SK-N-SH (cell line): ENCODE measurements at regions not wholly inside any gene's neighbourhood (a gene's known extent, or its start where the extent isn't known, plus 50 kb on each side); places are given as distances from the start of the nearest gene placed in this dataset.

ENCODE experiments used
- CTCF ChIA-PET: fragments of 300-600, 350-600 bp; formaldehyde crosslinking; extraction: SDS; loops from one replicate; lab custom pipeline; 2021; lab: Yijun Ruan, JAX
- POLR2A ChIA-PET: fragments of 350-600 bp; sonication (Branson Sonifier 250); formaldehyde crosslinking; extraction: SDS; loops from one replicate; lab custom pipeline; 2020; ENCODE audit warnings: antibody characterized with exemption, inconsistent platforms; lab: Yijun Ruan, JAX
- DNase-seq: peaks from one replicate; pipeline ENCODE4 v3.0.0; 2012
- H2AFZ ChIP-seq: fragments of 200-600 bp; sonication (generic); 2 replicates; pipeline ENCODE4 v1.8.1; 2016; ENCODE audit warnings: antibody characterized with exemption, mild to moderate bottlenecking, low read depth
- H3F3A ChIP-seq: fragments of 200-600 bp; sonication (generic); replicated peaks from 2 replicates; pipeline ENCODE3; 2016; ENCODE audit warnings: antibody characterized with exemption, mild to moderate bottlenecking; ENCODE audit not compliant: insufficient read depth
- H3K27ac ChIP-seq, 2 experiments: fragments of 200-500 bp in 1 of 2; fragments of 200-600 bp in 1 of 2; sonication (Bioruptor generic) in 1 of 2; sonication (generic), shearing (Covaris generic) in 1 of 2; 2 replicates each; pipeline versions ENCODE4 v1.5.1 to v1.6.1; 2014 to 2016; ENCODE audit warnings: low read depth in 2 of 2, inconsistent platforms in 1 of 2, low read length in 1 of 2, mild to moderate bottlenecking in 1 of 2, mixed read lengths in 1 of 2
- H3K27me3 ChIP-seq: fragments of 200-600 bp; sonication (generic), shearing (Covaris generic); 2 replicates; pipeline ENCODE4 v1.6.1; 2016; ENCODE audit warnings: mixed run types; ENCODE audit not compliant: insufficient read depth
- H3K36me3 ChIP-seq, 2 experiments: fragments of 200-500 bp in 1 of 2; fragments of 200-600 bp in 1 of 2; sonication (Bioruptor generic) in 1 of 2; sonication (generic) in 1 of 2; replicated peaks in 1 of 2; 2 replicates each; pipeline versions ENCODE3 to v1.5.1; 2014 to 2016; ENCODE audit warnings: low read length in 1 of 2, mild to moderate bottlenecking in 1 of 2; ENCODE audit not compliant: insufficient read depth in 2 of 2, control insufficient read depth in 1 of 2
- H3K4me1 ChIP-seq, 2 experiments: fragments of 200-500 bp in 1 of 2; fragments of 200-600 bp in 1 of 2; sonication (Bioruptor generic) in 1 of 2; sonication (generic), shearing (Covaris generic) in 1 of 2; 2 replicates each; pipeline versions ENCODE4 v1.5.1 to v1.6.1; 2014 to 2016; ENCODE audit warnings: low read depth in 1 of 2, low read length in 1 of 2, mixed run types in 1 of 2; ENCODE audit not compliant: insufficient read depth in 2 of 2, control insufficient read depth in 1 of 2
- H3K4me2 ChIP-seq: fragments of 200-600 bp; sonication (generic), shearing (Covaris generic); 2 replicates; pipeline ENCODE4 v1.6.1; 2017; ENCODE audit warnings: mixed run types
- H3K4me3 ChIP-seq, 2 experiments: fragments of 200-500 bp in 1 of 2; fragments of 200-600 bp in 1 of 2; sonication (Bioruptor generic) in 1 of 2; sonication (generic), shearing (Covaris generic) in 1 of 2; 2 replicates each; pipeline versions ENCODE4 v1.5.1 to v1.8.1; 2014 to 2016; ENCODE audit warnings: low read depth in 2 of 2, inconsistent platforms in 1 of 2, low read length in 1 of 2, mild to moderate bottlenecking in 1 of 2, mixed read lengths in 1 of 2, moderate library complexity in 1 of 2
- H3K79me2 ChIP-seq: fragments of 200-600 bp; sonication (generic); 2 replicates; pipeline ENCODE4 v1.8.1; 2017; ENCODE audit warnings: mild to moderate bottlenecking; ENCODE audit not compliant: insufficient read depth
- H3K9ac ChIP-seq: fragments of 200-600 bp; sonication (generic); 2 replicates; pipeline ENCODE4 v1.6.1; 2017; ENCODE audit warnings: mixed run types
- H3K9me2 ChIP-seq: fragments of 200-600 bp; sonication (generic); 2 replicates; pipeline ENCODE4 v1.6.1; 2017; ENCODE audit warnings: mixed run types
- H3K9me3 ChIP-seq: fragments of 200-600 bp; sonication (generic); 2 replicates; pipeline ENCODE4 v1.6.1; 2017; ENCODE audit warnings: mixed run types, mild to moderate bottlenecking, moderate library complexity
- H4K20me1 ChIP-seq: fragments of 200-600 bp; sonication (generic); 2 replicates; pipeline ENCODE4 v1.6.1; 2017; ENCODE audit warnings: mild to moderate bottlenecking, mixed run types; ENCODE audit not compliant: insufficient read depth
- ELF1 ChIP-seq: IDR thresholded peaks from 2 replicates; pipeline ENCODE4 v1.4.0; 2012
- EP300 ChIP-seq, 2 experiments: IDR thresholded peaks; 2 replicates each; pipeline versions ENCODE4 v1.4.0 to v1.6.1; 2012; ENCODE audit warnings: borderline replicate concordance in 1 of 2, low read depth in 1 of 2, low read length in 1 of 2
- GABPA ChIP-seq: IDR thresholded peaks from 2 replicates; pipeline ENCODE4 v1.4.0; 2012; ENCODE audit warnings: low read depth, mild to moderate bottlenecking
- MEF2A ChIP-seq: IDR thresholded peaks from 2 replicates; pipeline ENCODE4 v1.4.0; 2012; ENCODE audit warnings: low read depth, borderline replicate concordance
- NFIC ChIP-seq: IDR thresholded peaks from 2 replicates; pipeline ENCODE4 v1.4.0; 2012; ENCODE audit warnings: borderline replicate concordance
- NRF1 ChIP-seq: IDR thresholded peaks from 2 replicates; pipeline ENCODE4 v1.6.1; 2012; ENCODE audit warnings: low read depth, mild to moderate bottlenecking, low read length
- POLR2AphosphoS5 ChIP-seq: IDR thresholded peaks from 2 replicates; pipeline ENCODE4 v1.6.1; 2012; ENCODE audit warnings: low read depth, low read length
- RAD21 ChIP-seq: IDR thresholded peaks from 2 replicates; pipeline ENCODE4 v1.6.1; 2012; ENCODE audit warnings: mild to moderate bottlenecking, low read length
- RCOR1 ChIP-seq: fragments of 150-350 bp; IDR thresholded peaks from 2 replicates; pipeline ENCODE4 v1.6.1; 2017; ENCODE audit warnings: antibody characterized with exemption, low read length
- RFX5 ChIP-seq: IDR thresholded peaks from 2 replicates; pipeline ENCODE4 v1.6.1; 2012; ENCODE audit warnings: mild to moderate bottlenecking, improper control_type of control experiment, low read length
- SIN3A ChIP-seq: IDR thresholded peaks from 2 replicates; pipeline ENCODE4 v1.6.1; 2012; ENCODE audit warnings: low read depth, mild to moderate bottlenecking, low read length, moderate library complexity, borderline replicate concordance
- SMC3 ChIP-seq: IDR thresholded peaks from 2 replicates; pipeline ENCODE4 v1.6.1; 2012; ENCODE audit warnings: low read depth, low read length, improper control_type of control experiment
- TAF1 ChIP-seq: IDR thresholded peaks from 2 replicates; pipeline ENCODE4 v1.6.1; 2012; ENCODE audit warnings: low read depth, mild to moderate bottlenecking, low read length, moderate library complexity, borderline replicate concordance
- TCF12 ChIP-seq: IDR thresholded peaks from 2 replicates; pipeline ENCODE4 v1.4.0; 2012
- TEAD4 ChIP-seq: IDR thresholded peaks from 2 replicates; pipeline ENCODE4 v1.4.0; 2012; ENCODE audit warnings: mild to moderate bottlenecking, borderline replicate concordance; ENCODE audit not compliant: insufficient read depth
- YY1 ChIP-seq: IDR thresholded peaks from 2 replicates; pipeline ENCODE4 v1.4.0; 2012; ENCODE audit warnings: low read depth, mild to moderate bottlenecking
- WGBS: methylation state at CpG from one replicate; pipeline ENCODE4 v1.1.6; 2017; ENCODE audit warnings: low lambda C conversion rate; 5-methylcytosine and 5-hydroxymethylcytosine counted together
- TF ChIP-seq, protein P1 (sequence below): IDR thresholded peaks from 2 replicates; pipeline ENCODE4 v1.4.0; 2012; ENCODE audit warnings: low read depth
- TF ChIP-seq, protein P2 (sequence below): fragments of 150-350 bp; IDR thresholded peaks from 2 replicates; pipeline ENCODE4 v1.6.1; 2017; ENCODE audit warnings: antibody characterized with exemption, low read length, low read depth, borderline replicate concordance
- TF ChIP-seq, protein P3 (sequence below): IDR thresholded peaks from 2 replicates; pipeline ENCODE4 v1.4.0; 2012; ENCODE audit warnings: low read depth, borderline replicate concordance
- TF ChIP-seq, protein P4 (sequence below): fragments of 200-600 bp; sonication (generic); IDR thresholded peaks from 2 replicates; pipeline ENCODE4 v1.6.1; 2017; ENCODE audit warnings: antibody characterized with exemption, mild to moderate bottlenecking, moderate library complexity
- TF ChIP-seq, protein P5 (sequence below): IDR thresholded peaks from 2 replicates; pipeline ENCODE4; 2012

DNA sequence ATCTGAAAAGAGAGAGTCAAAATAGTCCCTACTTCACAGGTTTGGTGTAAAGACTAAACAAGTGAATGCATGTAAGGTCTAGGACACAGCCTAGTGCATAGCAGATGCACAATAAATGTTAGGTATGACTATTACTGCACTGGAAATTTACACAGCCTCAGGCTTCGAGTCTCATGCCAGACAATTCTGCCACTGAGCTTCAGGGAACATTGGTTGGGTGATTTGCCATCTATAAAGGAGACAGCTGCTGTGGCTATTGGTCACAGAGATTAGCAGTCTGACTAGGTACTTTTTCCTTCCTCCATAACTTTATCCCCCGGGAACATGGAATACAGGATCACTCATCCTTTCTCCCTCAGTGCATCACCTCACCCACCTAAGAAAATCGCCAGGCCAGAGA, 89.2 kb downstream of the FAM124B start:
- H3K4me2 ChIP-seq: no peak overlapping the region
- H2AFZ ChIP-seq: no peak overlapping the region
- no peaks in the 10 kb centered on the region; a peak in 1 of 4 replicates for H3K4me1 ChIP-seq
- 63% methylated on average over 3 of the region's 3 CpGs for WGBS
- no peak overlapping the region for H3K27ac ChIP-seq
- no peaks in the 10 kb centered on the region for H3K9me3 ChIP-seq
- no peak for DNase-seq
- ChIA-PET CTCF (interaction anchor here (2.1 kb wide), 1 partner anchor 28 kb away, joined by 6 read pairs; no protein-coding TSS in a partner anchor), POLR2A (no interaction called here)
- no peak overlapping the region for H3K4me3 ChIP-seq
- no peaks in the 10 kb centered on the region for H4K20me1 ChIP-seq
- no peaks in the 10 kb centered on the region for H3K79me2 ChIP-seq
- no peak overlapping the region for H3K9ac ChIP-seq
- H3K9me2 ChIP-seq: no peaks in the 10 kb centered on the region
- no peaks in the 10 kb centered on the region for H3K36me3 ChIP-seq
- no peaks in the 10 kb centered on the region for H3F3A ChIP-seq
- TF ChIP-seq, protein P1, sequence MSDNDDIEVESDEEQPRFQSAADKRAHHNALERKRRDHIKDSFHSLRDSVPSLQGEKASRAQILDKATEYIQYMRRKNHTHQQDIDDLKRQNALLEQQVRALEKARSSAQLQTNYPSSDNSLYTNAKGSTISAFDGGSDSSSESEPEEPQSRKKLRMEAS: no peak
- no peak for TF ChIP-seq SIN3A
- TF ChIP-seq GABPA: no peak
- TF ChIP-seq YY1: no peak
- TF ChIP-seq, protein P2, sequence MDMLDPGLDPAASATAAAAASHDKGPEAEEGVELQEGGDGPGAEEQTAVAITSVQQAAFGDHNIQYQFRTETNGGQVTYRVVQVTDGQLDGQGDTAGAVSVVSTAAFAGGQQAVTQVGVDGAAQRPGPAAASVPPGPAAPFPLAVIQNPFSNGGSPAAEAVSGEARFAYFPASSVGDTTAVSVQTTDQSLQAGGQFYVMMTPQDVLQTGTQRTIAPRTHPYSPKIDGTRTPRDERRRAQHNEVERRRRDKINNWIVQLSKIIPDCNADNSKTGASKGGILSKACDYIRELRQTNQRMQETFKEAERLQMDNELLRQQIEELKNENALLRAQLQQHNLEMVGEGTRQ: no peak
- TF ChIP-seq, protein P3, sequence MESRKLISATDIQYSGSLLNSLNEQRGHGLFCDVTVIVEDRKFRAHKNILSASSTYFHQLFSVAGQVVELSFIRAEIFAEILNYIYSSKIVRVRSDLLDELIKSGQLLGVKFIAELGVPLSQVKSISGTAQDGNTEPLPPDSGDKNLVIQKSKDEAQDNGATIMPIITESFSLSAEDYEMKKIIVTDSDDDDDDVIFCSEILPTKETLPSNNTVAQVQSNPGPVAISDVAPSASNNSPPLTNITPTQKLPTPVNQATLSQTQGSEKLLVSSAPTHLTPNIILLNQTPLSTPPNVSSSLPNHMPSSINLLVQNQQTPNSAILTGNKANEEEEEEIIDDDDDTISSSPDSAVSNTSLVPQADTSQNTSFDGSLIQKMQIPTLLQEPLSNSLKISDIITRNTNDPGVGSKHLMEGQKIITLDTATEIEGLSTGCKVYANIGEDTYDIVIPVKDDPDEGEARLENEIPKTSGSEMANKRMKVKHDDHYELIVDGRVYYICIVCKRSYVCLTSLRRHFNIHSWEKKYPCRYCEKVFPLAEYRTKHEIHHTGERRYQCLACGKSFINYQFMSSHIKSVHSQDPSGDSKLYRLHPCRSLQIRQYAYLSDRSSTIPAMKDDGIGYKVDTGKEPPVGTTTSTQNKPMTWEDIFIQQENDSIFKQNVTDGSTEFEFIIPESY: no peak
- no peak for TF ChIP-seq ELF1
- no peak for TF ChIP-seq EP300 (IDR thresholded peaks at IDR 0.05; ENCODE audit: borderline replicate concordance in 1 of 2, low read depth in 1 of 2, low read length in 1 of 2)
- TF ChIP-seq TAF1: no peak
- TF ChIP-seq RFX5: no peak
- TF ChIP-seq NFIC: no peak
- no peak for TF ChIP-seq RCOR1
- no peak for TF ChIP-seq NRF1
- TF ChIP-seq MEF2A: no peak
- no peaks in the 10 kb centered on the region; the same call in 1 of the 2 replicates for H3K27me3 ChIP-seq

DNA sequence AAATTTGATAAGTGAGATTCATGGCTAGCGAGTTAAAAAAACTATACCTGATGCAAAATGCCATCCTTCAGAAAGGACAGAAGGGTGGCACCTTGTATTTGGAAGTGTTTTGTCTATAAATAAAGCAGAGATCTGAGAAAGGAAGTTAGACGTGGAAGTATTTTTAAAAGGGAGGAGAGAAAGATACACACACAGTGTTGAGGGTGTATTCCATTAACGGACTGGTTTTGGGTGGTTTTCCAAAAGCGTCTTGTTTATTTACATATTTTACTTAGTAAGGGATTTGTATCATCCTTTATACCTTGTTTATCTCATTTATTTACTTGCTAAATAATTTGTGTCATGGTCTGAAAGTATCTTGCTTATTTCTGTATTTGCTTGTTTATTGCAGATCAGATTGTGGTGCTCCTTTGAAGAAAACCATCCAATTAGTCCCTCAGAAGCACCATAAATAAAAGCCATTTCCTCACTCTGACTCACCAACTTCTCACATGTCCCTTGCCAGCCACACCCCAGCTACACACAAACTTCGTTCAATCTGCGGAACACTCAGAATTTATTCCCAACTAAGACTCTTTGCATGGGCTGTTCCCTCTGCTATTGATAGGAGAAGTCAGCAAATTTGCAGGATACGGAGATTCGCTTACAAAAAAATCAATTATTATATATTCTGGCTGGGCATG, 90.8 kb downstream of the FAM124B start:
- no peaks in the 10 kb centered on the region for H3K79me2 ChIP-seq
- no peaks in the 10 kb centered on the region for H3K36me3 ChIP-seq
- ChIA-PET CTCF (interaction anchor here (0.5 kb wide), 1 partner anchor 339 kb away, joined by 3 read pairs; no protein-coding TSS in a partner anchor), POLR2A (no interaction called here)
- no peaks in the 10 kb centered on the region for H3F3A ChIP-seq
- WGBS: 69% methylated on average over 8 of the region's 8 CpGs
- H4K20me1 ChIP-seq: no peaks in the 10 kb centered on the region
- H2AFZ ChIP-seq: no peak overlapping the region
- no peak overlapping the region for H3K27ac ChIP-seq
- H3K27me3 ChIP-seq: no peaks in the 10 kb centered on the region; the same call in 1 of the 2 replicates
- H3K9me2 ChIP-seq: no peaks in the 10 kb centered on the region
- H3K4me1 ChIP-seq: no peaks in the 10 kb centered on the region; a peak in 1 of 4 replicates
- no peak for DNase-seq
- no peak overlapping the region for H3K9ac ChIP-seq
- no peak overlapping the region for H3K4me2 ChIP-seq
- H3K4me3 ChIP-seq: no peak overlapping the region
- H3K9me3 ChIP-seq: no peaks in the 10 kb centered on the region
- TF ChIP-seq TCF12: no peak
- no peak for TF ChIP-seq NFIC
- TF ChIP-seq TEAD4: no peak
- TF ChIP-seq, protein P4, sequence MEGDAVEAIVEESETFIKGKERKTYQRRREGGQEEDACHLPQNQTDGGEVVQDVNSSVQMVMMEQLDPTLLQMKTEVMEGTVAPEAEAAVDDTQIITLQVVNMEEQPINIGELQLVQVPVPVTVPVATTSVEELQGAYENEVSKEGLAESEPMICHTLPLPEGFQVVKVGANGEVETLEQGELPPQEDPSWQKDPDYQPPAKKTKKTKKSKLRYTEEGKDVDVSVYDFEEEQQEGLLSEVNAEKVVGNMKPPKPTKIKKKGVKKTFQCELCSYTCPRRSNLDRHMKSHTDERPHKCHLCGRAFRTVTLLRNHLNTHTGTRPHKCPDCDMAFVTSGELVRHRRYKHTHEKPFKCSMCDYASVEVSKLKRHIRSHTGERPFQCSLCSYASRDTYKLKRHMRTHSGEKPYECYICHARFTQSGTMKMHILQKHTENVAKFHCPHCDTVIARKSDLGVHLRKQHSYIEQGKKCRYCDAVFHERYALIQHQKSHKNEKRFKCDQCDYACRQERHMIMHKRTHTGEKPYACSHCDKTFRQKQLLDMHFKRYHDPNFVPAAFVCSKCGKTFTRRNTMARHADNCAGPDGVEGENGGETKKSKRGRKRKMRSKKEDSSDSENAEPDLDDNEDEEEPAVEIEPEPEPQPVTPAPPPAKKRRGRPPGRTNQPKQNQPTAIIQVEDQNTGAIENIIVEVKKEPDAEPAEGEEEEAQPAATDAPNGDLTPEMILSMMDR: no peak
- no peak for TF ChIP-seq POLR2AphosphoS5
- TF ChIP-seq, protein P5, sequence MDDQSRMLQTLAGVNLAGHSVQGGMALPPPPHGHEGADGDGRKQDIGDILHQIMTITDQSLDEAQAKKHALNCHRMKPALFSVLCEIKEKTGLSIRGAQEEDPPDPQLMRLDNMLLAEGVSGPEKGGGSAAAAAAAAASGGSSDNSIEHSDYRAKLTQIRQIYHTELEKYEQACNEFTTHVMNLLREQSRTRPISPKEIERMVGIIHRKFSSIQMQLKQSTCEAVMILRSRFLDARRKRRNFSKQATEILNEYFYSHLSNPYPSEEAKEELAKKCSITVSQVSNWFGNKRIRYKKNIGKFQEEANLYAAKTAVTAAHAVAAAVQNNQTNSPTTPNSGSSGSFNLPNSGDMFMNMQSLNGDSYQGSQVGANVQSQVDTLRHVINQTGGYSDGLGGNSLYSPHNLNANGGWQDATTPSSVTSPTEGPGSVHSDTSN: no peak
- TF ChIP-seq, protein P2: no peak
- no peak for TF ChIP-seq GABPA
- no peak for TF ChIP-seq RAD21
- no peak for TF ChIP-seq SMC3
